ENCODE measurements at regions not wholly inside any gene's neighbourhood (a gene's known extent, or its start where the extent isn't known, plus 50 kb on each side); places are given as distances from the start of the nearest gene placed in this dataset.

DNA sequence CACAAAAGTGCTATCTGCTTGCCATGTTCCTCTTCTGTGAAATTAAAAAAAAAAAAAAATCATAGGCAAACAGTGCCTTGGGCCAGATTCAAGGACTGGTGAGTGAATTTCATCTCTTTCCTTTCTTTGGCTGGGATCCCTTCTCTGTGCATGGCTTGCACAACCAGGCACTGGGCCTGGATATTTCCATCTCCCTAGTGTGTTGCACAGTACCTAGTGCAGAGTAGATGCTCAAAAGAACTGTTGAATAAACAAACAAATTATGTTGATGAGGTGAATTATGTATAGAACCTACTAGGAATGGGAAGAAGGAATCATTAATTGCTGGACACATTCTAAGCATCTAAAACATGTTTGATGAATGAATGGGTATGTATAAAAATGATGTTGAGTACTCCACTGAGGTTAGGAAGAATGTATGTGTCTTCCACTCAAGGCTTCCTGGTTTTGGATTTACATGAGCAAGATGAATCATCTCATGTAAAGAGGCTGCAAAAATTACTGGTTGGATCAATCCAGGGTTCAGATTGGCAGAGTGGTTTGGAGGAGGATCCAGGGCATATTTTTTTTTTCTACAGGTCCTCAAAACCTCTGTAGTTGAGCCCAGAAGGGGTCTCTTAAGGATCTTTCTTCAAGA, 93.2 kb downstream of the EMP1 start:
- TF ChIP-seq, protein P1, sequence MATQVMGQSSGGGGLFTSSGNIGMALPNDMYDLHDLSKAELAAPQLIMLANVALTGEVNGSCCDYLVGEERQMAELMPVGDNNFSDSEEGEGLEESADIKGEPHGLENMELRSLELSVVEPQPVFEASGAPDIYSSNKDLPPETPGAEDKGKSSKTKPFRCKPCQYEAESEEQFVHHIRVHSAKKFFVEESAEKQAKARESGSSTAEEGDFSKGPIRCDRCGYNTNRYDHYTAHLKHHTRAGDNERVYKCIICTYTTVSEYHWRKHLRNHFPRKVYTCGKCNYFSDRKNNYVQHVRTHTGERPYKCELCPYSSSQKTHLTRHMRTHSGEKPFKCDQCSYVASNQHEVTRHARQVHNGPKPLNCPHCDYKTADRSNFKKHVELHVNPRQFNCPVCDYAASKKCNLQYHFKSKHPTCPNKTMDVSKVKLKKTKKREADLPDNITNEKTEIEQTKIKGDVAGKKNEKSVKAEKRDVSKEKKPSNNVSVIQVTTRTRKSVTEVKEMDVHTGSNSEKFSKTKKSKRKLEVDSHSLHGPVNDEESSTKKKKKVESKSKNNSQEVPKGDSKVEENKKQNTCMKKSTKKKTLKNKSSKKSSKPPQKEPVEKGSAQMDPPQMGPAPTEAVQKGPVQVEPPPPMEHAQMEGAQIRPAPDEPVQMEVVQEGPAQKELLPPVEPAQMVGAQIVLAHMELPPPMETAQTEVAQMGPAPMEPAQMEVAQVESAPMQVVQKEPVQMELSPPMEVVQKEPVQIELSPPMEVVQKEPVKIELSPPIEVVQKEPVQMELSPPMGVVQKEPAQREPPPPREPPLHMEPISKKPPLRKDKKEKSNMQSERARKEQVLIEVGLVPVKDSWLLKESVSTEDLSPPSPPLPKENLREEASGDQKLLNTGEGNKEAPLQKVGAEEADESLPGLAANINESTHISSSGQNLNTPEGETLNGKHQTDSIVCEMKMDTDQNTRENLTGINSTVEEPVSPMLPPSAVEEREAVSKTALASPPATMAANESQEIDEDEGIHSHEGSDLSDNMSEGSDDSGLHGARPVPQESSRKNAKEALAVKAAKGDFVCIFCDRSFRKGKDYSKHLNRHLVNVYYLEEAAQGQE (IDR thresholded peaks at IDR 0.05; ENCODE audit: insufficient read depth in 1 of 2, low read depth in 2 of 2, low read length in 2 of 2): no peak
- TF ChIP-seq POLR2AphosphoS5 (IDR thresholded peaks at IDR 0.05; ENCODE audit: low read depth, low read length): no peak

DNA sequence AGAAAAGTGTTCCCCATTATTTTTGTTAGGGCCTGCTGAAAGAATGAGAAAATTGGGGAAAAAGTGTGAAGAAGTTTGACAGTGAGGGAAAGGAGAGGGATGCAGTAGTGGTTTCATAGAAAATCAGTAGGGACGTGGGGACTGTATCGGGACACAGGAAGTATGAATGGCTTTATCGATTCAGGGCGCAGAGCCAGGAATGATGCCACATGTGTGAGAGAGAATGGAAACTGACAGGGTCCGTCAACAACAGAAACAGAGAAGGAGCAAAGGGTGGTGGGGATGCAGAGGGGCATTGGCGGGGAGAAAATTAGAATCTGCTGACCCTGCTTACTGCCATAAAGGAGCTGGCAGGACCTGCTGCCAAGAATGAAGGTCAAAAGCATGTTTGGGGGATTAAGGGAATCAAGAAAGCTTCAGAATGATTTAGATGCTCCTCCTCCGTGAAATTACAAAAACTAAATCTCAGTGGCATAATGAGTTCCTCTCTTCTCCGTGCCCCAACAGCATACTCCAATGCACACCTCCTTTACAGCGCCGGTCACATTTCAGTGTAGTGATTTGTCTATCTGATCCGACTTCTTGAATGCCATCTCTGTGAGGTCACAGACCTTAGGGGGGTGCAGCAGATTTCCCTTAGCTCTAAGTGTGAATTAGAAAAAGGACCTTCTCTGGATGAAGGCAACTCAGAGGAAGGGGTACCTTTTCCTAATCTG, 92.6 kb downstream of the EMP1 start:
- no peak for TF ChIP-seq SIN3A (IDR thresholded peaks at IDR 0.05; ENCODE audit: borderline replicate concordance, insufficient read depth, low read length)
- no peak for TF ChIP-seq TAF1 (IDR thresholded peaks at IDR 0.05; ENCODE audit: borderline replicate concordance, insufficient read depth, low read length)
- TF ChIP-seq FOXP2 (optimal IDR thresholded peaks at IDR 0.05; ENCODE audit: borderline replicate concordance, extremely low read depth, extremely low read length, insufficient read depth): no peak
- TF ChIP-seq, protein P1 (IDR thresholded peaks at IDR 0.05; ENCODE audit: insufficient read depth in 1 of 2, low read depth in 2 of 2, low read length in 2 of 2): no peak
- TF ChIP-seq POLR2AphosphoS5 (IDR thresholded peaks at IDR 0.05; ENCODE audit: low read depth, low read length): no peak

DNA sequence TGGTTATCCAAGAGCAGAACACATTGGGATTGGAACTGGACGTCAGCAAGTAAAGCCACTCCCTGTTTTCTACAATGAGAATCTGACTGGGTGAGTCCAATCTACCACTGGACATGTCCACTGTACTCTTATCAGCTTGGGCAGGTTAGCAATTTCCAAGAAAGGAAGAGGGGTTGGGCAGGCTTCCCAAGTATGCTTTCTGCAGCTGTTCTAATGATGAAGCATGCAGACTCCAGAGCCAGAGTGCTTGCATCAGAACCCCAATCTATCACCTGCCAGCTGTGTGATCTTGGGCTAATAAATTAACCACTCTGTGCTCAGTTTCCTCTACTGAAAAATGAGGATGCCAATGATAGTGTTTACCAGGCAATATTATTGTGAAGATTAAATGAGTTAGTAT, 92.0 kb downstream of the EMP1 start:
- TF ChIP-seq TAF1 (IDR thresholded peaks at IDR 0.05; ENCODE audit: borderline replicate concordance, insufficient read depth, low read length) (no peak), POLR2AphosphoS5 (IDR thresholded peaks at IDR 0.05; ENCODE audit: low read depth, low read length) (no peak), SIN3A (IDR thresholded peaks at IDR 0.05; ENCODE audit: borderline replicate concordance, insufficient read depth, low read length) (no peak), FOXP2 (optimal IDR thresholded peaks at IDR 0.05; ENCODE audit: borderline replicate concordance, extremely low read depth, extremely low read length, insufficient read depth) (no peak)
- TF ChIP-seq, protein P1 (IDR thresholded peaks at IDR 0.05; ENCODE audit: insufficient read depth in 1 of 2, low read depth in 2 of 2, low read length in 2 of 2): no peak

DNA sequence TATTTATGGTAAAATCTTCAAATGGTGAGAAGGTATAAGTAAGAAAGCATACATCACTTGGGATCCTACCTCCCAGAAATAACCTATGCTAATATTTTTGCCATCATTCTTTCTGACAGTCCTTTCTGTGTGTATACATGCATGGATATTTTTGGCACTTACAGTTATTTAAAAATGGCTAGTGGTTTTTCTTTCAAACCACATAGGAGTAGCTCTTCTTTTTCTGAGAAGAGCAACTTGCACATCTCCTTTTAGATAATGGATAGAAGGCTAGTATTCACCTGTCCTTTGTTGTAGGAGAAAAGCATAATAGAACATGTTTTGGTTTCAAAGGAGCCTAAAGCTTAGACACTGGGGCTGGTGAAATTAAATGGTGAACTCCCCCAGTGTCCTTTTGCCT, 87.3 kb downstream of the EMP1 start:
- TF ChIP-seq TAF1 (IDR thresholded peaks at IDR 0.05; ENCODE audit: borderline replicate concordance, insufficient read depth, low read length) (no peak), SIN3A (IDR thresholded peaks at IDR 0.05; ENCODE audit: borderline replicate concordance, insufficient read depth, low read length) (no peak), POLR2AphosphoS5 (IDR thresholded peaks at IDR 0.05; ENCODE audit: low read depth, low read length) (no peak), FOXP2 (optimal IDR thresholded peaks at IDR 0.05; ENCODE audit: borderline replicate concordance, extremely low read depth, extremely low read length, insufficient read depth) (no peak)
- TF ChIP-seq, protein P1 (IDR thresholded peaks at IDR 0.05; ENCODE audit: insufficient read depth in 1 of 2, low read depth in 2 of 2, low read length in 2 of 2): no peak

Measured in PFSK-1 (cell line).